Upper lobe of left lung (tissue), 4 donors: ENCODE measurements at regions not wholly inside any gene's neighbourhood (a gene's known extent, or its start where the extent isn't known, plus 50 kb on each side); places are given as distances from the start of the nearest gene placed in this dataset.

ENCODE experiments used
- POLR2A ChIP-seq, 4 donors: fragments of 450-650 bp; IDR thresholded peaks; one replicate each; pipeline ENCODE4 v1.5.1; 2016 to 2017; ENCODE audit warnings: antibody characterized with exemption in 4 of 4, mild to moderate bottlenecking in 2 of 4
- POLR2AphosphoS5 ChIP-seq, 2 donors: sonication (generic); formaldehyde crosslinking; IDR thresholded peaks; one replicate each; pipeline ENCODE4 v1.5.1; 2017; ENCODE audit warnings: antibody characterized with exemption in 2 of 2
- TF ChIP-seq, protein P1 (sequence below), 6 experiments: fragments of 450-650 bp in 4 of 6; fragments of 200-600 bp in 2 of 6; sonication (generic) in 2 of 6; IDR thresholded peaks; one replicate each; pipeline ENCODE4 v1.5.1; 2016 to 2019; ENCODE audit warnings: antibody characterized with exemption in 6 of 6

DNA sequence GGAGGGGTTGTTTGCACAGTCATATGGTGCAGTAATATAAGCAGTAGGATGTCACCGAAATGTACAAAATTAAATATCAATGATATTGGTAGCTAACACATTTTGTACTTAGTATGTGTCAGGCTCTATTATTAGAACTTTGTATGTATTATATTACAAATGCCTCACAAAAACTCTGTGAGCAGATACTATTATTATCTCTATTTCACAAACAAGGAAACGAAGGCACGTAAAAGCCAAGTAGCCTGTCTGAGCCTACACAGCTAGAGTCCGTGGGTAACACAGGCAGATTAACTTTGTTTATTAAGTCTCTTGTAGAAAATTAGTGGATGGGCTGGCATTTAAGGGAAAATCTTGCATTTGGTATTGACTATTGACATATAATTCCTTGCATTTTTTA lies 284.3 kb upstream of the DAB2 start:
- TF ChIP-seq, protein P1, sequence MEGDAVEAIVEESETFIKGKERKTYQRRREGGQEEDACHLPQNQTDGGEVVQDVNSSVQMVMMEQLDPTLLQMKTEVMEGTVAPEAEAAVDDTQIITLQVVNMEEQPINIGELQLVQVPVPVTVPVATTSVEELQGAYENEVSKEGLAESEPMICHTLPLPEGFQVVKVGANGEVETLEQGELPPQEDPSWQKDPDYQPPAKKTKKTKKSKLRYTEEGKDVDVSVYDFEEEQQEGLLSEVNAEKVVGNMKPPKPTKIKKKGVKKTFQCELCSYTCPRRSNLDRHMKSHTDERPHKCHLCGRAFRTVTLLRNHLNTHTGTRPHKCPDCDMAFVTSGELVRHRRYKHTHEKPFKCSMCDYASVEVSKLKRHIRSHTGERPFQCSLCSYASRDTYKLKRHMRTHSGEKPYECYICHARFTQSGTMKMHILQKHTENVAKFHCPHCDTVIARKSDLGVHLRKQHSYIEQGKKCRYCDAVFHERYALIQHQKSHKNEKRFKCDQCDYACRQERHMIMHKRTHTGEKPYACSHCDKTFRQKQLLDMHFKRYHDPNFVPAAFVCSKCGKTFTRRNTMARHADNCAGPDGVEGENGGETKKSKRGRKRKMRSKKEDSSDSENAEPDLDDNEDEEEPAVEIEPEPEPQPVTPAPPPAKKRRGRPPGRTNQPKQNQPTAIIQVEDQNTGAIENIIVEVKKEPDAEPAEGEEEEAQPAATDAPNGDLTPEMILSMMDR (IDR thresholded peaks at IDR 0.05): no peak
- no peak for TF ChIP-seq POLR2AphosphoS5 (IDR thresholded peaks at IDR 0.05)
- TF ChIP-seq POLR2A (IDR thresholded peaks at IDR 0.05): no peak
